ENCODE measurements at regions not wholly inside any gene's neighbourhood (a gene's known extent, or its start where the extent isn't known, plus 50 kb on each side); places are given as distances from the start of the nearest gene placed in this dataset.

DNA sequence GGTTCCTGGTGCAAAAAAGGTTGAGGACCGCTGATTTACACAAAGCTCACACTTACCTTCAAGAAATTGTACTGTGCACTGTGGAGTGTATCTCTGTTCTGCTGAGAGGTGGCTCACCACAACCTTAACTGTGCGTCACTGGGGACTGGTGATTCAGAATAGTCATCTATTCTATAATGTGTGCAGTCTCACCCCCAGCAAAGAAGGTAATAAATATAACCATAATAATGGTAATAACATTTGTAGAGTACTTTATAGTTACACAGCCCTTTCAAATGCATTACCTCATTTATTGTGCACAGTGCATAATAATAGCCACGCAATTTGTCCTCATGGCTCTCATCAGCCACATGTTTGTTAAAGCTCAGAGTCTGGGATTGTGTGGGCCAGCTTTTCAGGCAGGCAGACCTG lies 59.4 kb upstream of the DUSP10 start:
- DNase-seq: no peak

DNA sequence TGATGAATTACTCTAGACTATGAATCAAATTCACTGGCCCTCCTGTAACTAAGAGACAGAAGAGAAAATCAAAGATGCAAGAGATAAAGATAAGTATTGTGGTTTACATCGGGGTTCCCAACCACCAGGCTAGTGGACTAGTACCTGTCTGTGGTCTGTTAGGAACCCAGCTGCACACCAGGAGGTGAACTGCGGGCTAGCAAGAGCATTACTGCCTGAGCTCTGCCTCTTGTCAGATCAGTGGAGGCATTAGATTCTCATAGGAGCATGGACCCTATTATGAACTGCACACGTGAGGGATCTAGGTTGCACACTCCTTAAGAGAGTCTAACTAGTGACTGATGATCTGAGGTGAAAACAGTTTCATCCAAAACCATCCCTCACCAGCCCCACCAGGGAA lies 58.9 kb upstream of the DUSP10 start:
- DNase-seq: no peak

DNA sequence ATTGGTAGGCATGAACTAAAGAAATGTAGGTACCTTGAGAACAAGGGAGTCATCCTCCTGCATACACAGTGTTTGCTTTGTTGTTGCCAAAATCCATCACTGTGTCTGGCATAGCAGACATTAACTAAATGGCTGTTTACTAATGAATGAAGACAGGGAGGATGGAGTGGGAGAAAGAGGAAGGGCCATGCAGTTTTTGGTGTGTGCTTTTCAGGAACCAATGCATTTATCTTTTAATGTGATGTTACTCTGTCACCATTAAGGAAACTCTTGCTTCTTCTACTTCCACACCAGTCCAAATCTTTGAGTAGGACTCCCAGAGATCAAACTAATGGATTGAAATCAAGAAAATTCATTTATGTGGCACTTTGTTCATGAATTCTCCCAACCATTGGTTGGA lies 55.6 kb upstream of the DUSP10 start:
- no peak for DNase-seq

DNA sequence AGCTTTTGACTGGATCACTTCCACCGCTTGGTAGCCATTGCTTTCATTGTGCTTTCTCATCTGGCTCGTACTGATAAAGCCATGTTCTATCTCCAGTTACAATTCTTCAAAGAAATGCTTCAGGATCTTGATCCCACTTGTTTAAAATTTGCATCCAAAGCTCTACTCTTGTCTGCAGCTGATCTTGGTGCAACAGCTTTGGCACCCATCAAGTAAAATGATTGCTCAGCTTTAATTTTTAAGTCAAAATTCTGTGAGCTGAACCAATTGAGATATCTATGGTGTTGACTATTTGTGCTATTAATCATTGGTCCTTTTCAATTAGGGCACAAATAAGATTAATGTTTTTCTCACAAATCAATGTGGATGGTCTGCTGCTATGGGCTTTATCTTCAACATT lies 54.8 kb upstream of the DUSP10 start:
- DNase-seq: no peak

DNA sequence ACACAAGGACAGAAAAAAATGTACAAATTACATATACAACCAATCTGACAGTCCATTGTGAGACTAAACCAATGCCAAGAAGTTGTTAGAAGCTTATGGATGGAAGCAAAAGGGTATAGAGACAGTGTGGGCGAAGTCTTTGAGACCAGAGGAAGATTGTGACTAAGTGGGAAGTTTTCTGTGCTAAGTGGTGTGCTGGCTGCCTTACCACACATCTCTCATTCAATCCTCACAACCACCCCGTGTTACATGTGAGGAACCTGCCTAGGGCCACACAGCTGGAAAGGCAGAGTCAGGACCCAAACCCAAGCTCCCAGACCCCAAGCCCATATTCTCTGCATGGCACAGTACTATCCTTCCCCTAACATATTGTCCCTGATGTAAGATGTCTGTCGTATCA lies 53.5 kb upstream of the DUSP10 start:
- no peak for DNase-seq

DNA sequence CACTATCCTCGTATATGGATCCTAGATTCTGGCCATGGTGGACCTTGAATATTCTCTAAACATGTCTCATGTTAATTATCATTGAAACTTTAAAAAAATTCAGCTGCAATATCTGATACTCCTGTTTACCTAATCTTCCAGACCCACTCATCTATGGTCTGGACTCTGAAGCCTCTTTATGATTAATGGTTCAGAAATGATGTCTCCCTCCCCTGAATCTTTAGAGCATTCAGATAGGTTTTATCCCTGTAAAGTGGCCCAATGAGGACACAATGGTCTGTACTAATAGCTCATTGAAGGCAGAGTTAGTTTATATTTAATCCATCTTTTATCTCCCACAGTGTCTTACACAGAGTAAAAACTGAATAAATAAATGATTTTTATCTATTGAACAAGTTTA lies 53.0 kb upstream of the DUSP10 start:
- DNase-seq: no peak

DNA sequence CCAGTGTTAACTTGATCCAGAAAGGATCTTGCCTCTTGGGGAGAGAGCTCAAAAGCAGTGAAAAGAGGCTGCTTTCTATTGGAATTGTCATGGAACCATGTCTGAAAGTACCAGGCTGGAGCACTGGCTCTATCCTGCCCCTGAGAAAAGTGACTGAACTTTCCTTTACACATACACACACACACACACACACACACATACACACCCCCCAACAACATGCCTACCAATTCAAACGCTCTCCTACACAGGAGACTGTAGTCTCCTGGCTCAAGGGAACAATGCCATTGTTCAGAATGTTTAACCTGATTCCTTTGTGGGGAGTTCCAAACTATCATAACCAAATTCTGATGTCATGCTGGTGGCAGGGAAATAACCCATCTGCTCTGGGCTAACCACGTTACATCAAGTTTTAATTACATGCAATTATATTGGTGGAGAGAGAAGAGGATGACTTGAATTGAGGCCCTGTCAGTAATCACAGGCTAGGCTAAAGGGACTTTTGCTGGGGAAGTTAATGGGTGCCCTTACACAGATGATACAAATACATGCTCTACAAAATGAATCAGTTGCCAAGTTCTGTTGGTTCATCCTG lies 52.3 kb upstream of the DUSP10 start:
- peak; percentile 47 for DNase-seq

DNA sequence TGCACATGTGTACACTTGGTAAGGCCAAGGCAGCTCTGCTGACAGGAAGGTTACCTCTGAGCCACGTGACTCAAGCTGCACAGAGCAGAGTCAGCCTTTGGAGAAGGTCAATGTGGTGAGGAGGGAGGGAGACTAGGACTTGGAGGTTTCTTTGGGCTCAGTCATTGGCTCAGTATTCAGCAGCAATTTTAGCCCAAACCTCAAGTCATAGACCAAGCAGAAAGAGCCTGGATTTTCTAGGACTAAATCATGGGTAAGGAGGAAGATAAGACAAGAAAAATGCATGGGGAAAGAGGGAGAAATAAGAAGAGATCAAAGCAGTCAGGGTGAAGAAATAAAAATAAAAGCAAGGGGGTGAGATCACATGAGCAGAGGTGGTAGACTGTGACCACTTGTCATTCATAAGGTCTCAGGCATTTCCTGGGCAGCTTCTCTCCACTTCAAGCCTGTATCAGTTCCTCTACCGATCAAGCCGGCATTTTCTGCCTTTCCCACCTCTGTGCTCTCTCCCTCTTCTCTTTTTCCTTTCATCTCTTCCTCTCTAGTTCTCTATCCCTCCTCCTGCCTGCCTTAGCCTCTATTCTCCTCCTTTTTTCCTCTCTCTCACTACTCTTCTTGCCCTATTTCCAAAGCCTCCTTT lies 51.7 kb upstream of the DUSP10 start:
- DNase-seq: peak; percentile 56

DNA sequence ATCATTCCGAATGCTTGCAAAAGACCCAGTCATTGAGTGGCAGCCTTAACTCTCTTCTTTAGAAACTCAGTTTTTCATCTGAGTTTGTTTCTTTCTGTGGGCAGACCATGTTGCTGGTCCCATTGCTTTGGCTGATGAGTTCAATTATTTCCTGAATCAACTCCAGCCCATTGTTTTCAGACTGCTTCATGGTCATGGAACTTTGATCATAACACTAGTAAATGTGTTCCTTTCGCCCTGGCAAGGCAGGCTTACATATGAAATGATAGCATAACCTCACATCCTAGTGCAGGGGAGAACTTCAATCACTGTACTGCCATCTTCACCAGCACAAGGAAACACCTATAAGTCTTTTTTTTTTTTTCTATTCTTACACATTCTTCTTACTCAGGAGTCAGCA lies 50.0 kb upstream of the DUSP10 start:
- no peak for DNase-seq

Data from CD4-positive, alpha-beta T cell treated with Interferon gamma for 1 hour (primary cell).